Fibroblast of the conjunctiva (primary cell): ENCODE measurements at regions not wholly inside any gene's neighbourhood (a gene's known extent, or its start where the extent isn't known, plus 50 kb on each side); places are given as distances from the start of the nearest gene placed in this dataset.

Experiments used
- DNase-seq: peaks from one replicate; pipeline ENCODE4 v3.0.0-alpha.2; 2010; ENCODE audit warnings: low read depth

GRCh38 chr2:212709280-212709679, 170.7 kb upstream of the ERBB4 start:
- DNase-seq = no peak

- DNase-seq = no peak
Measured at GRCh38 chr2:212708355-212708754, 169.8 kb upstream of the ERBB4 start.

GRCh38 chr2:212695426-212695825, 156.8 kb upstream of the ERBB4 start:
- DNase-seq = no peak

- no peak for DNase-seq
Measured at GRCh38 chr2:212694398-212694797, 155.8 kb upstream of the ERBB4 start.

- DNase-seq = no peak
Measured at GRCh38 chr2:212692466-212692865, 153.9 kb upstream of the ERBB4 start.

- DNase-seq = peak; percentile 58
Measured at GRCh38 chr2:212686285-212686895, 147.8 kb upstream of the ERBB4 start.

GRCh38 chr2:212683346-212684097, 144.9 kb upstream of the ERBB4 start:
- DNase-seq = no peak

GRCh38 chr2:212682937-212683336, 144.3 kb upstream of the ERBB4 start:
- no peak for DNase-seq

- DNase-seq = no peak
Measured at GRCh38 chr2:212677466-212677865, 138.9 kb upstream of the ERBB4 start.

- DNase-seq = no peak
Measured at GRCh38 chr2:212672186-212672585, 133.6 kb upstream of the ERBB4 start.

GRCh38 chr2:212669761-212670160, 131.2 kb upstream of the ERBB4 start:
- no peak for DNase-seq

- no peak for DNase-seq
Measured at GRCh38 chr2:212667751-212668316, 129.2 kb upstream of the ERBB4 start.

- no peak for DNase-seq
Measured at GRCh38 chr2:212665948-212666347, 127.3 kb upstream of the ERBB4 start.

- no peak for DNase-seq
Measured at GRCh38 chr2:212659441-212659840, 120.8 kb upstream of the ERBB4 start.

GRCh38 chr2:212649646-212650045, 111.0 kb upstream of the ERBB4 start:
- DNase-seq = no peak

- peak; percentile 17 for DNase-seq
Measured at GRCh38 chr2:212646698-212647366, 108.2 kb upstream of the ERBB4 start.

GRCh38 chr2:212644195-212644837, 105.7 kb upstream of the ERBB4 start:
- DNase-seq = no peak

GRCh38 chr2:212640428-212640827, 101.8 kb upstream of the ERBB4 start:
- DNase-seq = no peak

- no peak for DNase-seq
Measured at GRCh38 chr2:212638694-212639093, 100.1 kb upstream of the ERBB4 start.

GRCh38 chr2:212628586-212628985, 90.0 kb upstream of the ERBB4 start:
- no peak for DNase-seq

- DNase-seq = no peak
Measured at GRCh38 chr2:212626371-212626918, 87.8 kb upstream of the ERBB4 start.

- no peak for DNase-seq
Measured at GRCh38 chr2:212619954-212620353, 81.4 kb upstream of the ERBB4 start.
